SIG-M5 treated with dmso at 0.1 percent for 504 hours (cell line): ENCODE measurements at regions not wholly inside any gene's neighbourhood (a gene's known extent, or its start where the extent isn't known, plus 50 kb on each side); places are given as distances from the start of the nearest gene placed in this dataset.

Experiments used
- DNase-seq: peaks from one replicate; lab custom pipeline; 2025; ENCODE audit not compliant: unreplicated experiment; lab: John Stamatoyannopoulos, UW

DNA sequence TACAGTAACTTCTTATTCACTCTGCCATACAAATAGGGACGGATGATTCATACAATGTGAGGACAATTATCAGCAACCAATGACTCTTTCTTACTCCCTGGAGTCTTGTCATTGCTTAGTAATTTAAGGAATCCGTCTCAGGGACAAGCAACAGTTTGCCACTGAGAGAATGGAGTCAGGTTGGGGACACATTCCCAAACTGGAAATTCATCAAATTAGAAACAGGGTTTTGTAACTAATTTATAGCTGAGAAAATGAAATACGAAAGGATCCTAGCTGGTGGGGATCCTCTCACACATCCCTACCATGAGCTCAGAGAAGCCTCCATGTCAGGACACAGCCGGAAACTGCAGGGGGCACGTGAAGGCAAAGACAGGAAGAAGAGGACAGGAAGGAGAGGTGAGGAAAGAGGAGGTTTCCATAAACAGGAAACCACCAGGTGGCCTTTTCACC is 50.4 kb upstream of the KDR start:
- DNase-seq, result no peak

DNA sequence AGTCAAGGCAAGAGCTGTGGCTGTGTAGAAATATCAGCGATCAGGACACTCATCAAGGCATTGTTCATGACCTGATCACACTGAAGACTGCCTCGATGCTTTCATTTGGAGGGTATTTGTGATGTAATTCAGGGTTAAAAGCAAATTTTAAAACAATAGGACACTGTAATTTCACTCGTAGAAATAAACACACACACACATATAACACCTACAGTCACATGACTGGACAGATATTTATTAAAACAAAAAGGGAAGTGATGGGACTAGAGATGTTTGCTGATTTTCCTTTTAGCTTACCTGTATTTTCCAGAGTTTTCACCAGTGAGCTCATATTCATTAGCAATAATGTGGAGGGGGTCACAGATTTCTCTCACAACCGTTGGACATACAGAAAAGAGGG is 51.1 kb upstream of the KDR start:
- DNase-seq, result no peak

DNA sequence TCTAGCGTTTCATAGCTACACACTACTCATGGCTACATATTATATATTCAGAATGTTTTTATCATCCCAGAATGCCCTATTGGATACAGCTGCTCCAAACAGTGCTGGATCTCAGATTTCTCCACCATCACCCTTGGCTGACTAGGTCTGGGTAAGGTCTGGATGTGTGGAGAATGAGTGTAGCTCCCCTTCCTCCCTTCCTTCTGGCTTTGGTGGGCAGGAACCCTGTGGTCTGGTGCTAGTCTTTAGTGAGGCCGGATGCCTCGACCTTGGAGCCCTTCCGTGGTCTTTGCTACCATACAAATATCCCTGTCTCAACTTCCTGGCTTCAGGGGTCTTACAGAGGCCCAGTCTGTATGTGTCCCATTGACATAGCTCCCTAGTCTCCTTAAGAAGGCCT is 52.1 kb upstream of the KDR start:
- DNase-seq, result no peak

DNA sequence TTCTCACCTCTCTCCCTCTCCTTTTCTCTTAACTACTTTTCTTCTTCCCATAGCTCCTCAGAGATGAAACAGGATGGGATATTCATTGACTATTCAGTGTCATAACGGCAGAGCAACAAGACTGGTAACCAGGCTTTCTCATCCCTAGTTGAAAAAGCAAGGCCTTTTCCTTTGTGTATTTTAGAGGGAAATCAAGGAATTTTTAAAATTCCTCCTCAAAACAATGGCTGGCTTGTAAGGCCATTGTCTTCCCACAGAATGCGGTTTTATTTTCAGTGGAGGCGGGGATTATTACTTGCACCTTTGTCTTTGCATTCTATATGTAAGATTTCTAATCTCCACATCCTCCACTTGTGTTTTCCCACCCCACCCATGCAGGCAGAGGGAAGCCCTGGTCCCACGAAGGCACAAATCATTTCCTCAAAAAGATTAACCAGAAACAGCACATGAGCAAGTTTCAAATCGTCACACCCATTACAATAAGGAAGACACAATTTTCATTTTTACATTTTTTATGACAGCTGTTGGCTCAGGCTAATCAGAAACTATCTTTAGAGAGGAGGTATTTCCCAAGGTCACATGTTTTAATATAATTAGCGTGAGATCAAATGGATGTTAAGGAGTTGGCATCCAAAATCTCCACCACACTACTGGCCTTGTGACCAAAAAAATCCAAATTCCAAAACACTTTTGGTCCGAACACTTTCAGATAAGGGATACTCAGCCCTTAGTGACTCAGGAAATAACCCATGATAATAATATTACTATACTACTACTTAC is 53.0 kb upstream of the KDR start:
- no peak for DNase-seq

DNA sequence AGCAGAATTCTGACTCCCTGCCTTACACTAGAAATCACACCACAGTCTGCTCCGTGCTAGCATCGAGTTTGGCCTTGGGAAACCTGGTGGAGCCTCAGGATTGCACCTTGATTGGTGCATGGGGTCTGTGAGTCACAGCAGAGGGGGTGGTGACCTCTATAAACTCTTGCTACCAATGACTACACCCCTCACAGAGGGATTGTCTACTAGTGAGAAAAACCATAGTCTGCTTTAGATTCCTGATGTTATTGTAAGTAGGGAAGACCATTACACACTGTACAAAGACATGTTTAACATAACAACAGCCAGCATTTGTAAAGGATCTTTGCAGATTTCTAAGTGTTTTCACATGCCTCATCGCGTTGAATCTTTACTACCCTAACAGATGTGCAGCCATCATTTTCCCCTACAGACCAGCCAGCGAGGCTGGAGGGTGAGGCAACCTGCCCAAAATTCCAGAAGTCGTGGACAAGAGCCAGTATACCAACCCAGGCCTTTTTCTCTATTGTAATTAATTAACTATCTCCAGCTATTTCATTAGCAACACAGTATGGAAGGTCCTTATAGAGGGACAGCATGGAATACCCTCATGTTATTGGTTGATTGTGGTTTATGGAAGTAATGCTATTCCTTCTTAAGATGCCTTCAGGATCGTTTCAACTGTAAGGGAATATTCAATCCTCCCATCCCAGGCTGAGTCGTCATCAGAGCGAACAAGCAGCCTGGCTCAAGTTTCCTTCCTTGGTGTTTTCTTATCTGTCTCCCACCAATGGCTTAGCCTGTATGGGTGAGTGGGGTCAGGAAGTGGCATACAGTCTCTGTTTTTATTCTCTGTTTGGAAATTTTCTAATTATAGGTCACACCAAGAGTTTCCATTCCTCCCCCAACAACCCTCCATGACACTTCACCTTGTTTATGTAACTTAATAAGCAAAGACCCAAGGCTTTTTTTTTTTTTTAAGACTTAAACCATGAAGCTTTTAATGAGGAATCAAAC is 55.9 kb upstream of the KDR start:
- no peak for DNase-seq

DNA sequence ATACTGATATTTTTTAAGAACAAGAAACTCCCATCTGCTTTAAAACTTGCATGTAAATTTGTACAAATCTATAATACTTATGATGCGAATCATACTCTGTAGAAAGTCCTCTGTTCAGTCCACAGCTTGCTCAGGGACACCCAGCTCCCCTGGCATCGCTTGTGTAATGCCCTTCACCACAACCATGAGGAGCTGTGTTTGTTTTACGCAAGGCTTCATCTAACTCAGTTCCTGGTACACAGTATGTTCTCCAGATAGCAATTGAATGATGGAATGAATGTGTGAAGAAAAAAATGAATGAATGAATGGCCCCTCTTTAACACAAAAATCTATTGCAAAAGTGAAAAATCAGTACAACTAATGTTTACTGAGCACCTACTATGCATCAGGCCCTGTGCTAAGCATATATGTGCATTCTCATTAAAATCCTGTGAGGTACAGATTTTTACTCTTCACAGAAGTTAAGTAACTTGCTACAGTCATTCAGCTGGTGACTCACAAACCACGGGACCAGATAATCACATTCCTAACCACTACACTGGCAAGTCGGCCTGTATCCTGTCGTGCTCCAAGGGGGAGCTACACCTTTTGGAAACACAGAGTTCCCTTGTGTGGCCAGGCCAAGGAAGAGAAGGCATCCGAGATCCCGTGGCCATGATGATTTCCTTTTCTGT is 58.7 kb upstream of the KDR start:
- no peak for DNase-seq

DNA sequence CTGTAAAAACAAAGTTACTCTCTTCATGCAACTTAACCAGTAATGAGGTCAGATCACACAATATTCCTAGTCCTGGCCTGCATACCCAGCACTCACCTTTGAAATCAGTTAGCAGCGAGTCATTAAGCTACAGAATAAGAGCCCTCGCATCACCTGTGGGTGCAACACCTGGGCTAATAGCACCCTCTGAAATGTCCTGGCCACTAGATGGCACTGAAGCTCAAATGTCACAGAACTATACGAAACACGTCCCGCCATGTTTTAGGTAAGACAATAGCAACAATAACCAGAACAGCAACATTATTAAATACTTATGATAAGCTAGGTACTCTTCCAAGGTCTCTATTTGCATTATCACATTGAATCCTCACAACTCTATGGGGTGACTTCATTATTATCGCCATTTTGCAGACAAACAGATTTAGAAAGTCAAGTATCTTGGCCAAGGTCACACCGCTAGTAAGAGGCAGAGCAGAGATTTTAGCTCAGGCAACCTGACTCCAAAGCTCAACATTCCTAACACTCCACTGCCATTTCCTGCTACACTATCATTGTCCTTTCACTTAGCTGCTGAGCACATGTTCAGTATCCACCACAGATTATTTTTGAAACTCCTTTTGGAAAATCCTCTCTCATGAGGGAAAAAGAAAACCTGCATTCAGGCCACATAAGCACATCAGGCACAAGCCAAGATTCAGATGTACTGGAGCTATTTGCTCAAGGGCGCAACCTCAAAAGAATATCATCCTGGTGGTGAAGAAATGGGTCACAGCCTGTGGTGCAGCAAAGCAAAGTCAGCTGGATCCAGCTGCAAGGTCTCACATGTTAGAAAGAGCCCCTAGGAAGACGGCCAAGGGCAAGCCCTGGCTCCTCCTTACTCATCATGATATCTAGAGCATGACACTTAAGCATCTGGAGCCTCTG is 59.5 kb upstream of the KDR start:
- peak; percentile 4 for DNase-seq

DNA sequence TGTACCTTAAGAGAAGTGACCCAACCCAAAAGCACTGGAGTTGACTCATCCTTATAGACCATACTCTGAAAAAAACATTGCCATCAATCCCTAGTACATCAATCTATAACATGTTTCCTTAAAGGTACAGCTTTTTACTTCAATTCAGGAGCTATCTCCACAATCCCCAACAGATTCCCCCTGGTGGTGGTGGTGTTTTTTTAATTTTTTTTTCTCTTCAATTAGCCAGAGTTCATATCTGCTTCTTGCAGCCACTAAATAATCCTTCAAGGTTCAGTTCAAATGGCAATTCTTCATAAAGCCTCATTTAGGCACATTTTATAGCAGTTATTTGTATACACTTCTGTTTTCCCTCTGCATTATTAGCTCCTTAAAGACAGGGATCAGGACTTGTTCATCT is 60.7 kb upstream of the KDR start:
- no peak for DNase-seq

DNA sequence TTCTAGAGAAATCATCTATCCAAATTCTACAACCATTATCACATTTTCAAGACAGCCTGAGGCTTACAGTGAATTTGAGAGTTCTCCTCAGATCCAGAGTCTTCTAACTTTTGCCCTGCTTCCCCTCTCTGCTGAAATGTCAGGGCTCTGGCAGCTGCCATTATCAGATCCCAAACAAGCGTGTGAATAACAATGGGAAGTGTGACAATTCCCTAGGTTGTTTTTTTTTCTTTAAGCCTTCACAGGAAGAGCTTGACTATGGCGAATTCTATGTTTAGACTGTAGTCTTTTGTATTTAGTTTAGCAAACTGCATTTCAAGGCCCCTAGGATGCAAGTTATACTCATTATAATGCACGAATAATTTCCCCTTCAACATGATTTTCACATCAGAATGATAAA is 61.3 kb upstream of the KDR start:
- DNase-seq, result no peak

DNA sequence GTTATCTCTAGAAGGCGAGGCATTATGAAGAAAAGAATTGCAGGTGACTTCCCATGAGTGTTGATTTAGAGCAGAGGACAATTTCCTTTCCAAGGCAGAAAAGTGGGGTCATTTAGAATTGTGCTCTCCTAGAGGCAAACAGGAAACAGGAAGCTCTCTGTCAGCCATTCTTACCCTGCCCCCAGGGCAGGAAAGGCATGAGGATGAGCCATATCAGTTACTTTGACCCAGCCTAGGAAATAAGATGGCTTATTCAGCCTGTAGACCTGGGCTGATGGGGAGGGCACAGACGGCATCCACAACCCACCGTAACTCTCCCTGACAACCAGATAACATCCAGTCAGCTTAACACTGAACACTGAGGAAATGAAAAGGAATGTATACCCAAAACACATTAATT is 88.8 kb upstream of the KDR start:
- DNase-seq, result no peak

DNA sequence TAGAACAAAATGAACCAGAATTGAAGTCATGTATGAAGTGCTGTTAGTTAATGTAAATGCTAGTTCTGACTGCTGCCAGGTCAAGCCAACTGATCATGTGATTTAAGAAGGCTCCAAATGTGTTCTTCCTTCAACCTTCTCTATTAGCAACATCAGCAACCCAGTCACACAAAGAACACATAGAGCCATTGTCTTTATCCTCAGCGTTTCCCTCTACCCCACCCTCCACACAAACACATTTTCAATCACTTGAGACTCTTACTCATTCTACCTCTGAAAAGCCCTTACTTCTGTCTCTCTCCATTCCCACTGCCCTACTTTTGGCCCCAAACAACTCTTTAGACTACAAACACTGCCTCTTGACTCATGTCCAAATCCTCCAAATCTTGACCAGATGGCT is 89.7 kb upstream of the KDR start:
- DNase-seq, result no peak

DNA sequence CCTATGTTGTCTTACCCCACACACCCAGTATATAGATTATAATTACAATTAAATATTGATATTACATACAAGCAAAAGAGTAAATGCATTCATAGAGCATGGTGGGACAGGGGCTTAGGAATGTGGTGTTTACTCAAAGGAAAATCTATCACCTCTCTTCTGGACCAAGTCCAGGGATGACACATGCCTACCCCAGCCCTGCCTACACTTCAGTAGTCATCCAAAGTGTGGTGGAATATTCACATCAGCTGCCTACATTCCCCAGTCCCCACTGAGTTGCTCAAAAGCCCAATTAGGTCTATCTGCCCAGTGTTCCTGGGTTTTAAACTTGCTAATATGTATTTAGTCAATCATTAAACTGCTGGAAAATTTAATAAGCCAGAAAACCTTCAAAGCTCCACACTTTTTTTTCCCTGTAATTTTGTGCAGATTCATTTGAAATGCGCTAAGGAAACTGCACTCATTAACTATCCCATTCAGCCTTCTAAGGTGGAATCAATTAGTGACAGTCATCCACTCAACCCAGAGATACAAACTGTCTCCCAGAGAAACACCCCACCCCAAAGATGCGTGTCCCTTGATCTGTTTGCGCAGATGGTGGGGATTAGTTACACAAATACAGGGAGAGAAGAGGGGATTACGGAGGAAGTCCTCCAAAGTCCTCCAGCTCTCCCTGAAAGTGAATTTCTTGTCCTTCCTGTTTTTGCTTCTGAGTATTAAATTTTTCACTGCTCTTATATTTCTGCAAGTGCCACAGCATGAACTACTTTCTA is 91.7 kb upstream of the KDR start:
- no peak for DNase-seq

DNA sequence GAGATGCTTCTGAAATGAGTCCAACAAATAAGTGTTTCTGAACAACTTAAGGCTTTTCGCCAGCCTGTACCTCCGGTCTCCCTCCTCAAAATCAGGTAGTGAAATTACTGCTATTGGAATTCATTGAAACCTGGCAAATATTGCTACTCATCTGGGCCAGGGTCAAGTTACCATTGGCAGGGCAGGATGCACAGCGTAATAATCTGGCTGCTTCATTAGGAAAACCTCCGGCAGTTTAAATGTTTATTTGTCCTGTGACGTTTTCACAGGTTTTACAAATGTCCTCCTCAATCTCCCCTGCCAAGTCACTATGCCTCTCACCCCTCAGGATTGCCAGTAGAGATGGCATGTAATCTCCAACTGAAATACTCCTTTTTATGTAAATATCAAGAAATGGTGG is 92.6 kb upstream of the KDR start:
- no peak for DNase-seq

DNA sequence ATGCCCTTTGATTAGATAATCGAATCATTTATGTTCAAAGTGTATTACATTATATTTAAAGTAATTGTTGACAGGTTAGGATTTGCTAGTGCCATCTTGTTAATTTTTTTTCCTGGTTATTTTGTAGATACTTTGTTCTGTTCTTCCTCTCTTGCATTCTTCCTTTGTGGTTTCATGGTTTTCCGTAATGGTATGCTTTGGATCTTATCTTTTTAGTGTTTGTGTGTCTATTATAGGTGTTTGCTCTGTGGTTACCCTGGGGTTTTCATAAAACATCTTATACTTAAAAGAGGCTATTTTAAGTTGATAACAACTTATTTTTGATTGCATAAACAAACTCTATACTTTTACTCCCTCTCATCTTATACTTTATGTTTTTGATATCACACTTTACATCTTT is 108.2 kb upstream of the SRD5A3 start:
- DNase-seq, result no peak

DNA sequence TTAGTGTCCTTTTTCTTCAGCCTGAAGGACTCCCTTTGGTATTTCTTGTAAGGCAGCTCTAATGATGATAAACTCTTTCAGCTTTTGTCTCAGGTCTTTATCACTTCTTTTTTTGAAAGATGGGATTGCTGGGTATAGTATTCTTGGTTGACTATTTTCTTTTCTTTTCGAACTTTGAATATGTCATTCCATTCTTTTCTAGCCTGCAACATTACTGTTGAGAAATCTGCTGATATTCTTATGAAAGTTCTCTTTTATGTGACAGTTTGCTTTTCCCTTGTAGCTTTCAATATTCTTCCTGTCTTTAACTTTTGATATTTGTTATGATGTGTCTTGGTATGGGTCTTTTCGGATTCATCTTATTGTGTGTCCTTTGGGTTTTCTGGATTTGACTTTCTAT is 107.6 kb upstream of the SRD5A3 start:
- DNase-seq, result no peak

DNA sequence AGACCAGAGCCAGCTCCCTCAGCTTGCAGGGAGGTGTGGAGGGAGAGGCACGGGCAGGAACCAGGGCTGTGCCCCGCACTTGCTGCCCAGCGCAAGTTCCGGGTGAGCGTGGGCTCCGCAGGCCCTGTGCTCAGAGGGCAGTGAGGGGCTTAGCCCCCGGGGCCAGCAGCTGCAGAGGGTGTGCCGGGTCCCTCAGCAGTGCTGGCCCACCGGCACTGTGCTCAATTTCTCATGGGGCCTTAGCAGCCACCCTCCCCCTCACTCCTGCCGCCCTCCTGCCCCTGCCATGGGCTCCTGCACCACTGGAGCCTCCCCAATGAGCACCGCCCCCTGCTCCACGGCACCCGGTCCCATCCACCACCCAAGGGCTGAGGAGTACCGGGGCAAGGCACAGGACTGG is 104.6 kb upstream of the SRD5A3 start:
- no peak for DNase-seq

DNA sequence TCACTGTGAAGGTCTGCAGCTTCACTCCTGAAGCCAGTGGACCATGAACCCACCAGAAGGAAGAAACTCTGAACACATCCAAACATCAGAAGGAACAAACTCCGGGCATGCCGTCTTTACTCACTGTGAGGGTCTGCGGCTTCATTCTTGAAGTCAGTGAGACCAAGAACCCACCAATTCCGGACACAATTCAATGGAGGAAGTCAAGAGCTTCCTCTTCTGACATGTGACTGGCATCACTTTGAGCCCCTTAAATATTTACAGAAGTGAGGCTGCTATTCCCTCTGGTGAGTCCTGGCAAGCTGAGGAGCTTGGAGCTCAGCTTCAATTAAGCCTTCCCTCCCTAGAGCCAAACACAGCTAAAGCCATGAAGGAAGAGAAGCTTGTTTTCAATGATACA is 103.5 kb upstream of the SRD5A3 start:
- DNase-seq, result no peak

DNA sequence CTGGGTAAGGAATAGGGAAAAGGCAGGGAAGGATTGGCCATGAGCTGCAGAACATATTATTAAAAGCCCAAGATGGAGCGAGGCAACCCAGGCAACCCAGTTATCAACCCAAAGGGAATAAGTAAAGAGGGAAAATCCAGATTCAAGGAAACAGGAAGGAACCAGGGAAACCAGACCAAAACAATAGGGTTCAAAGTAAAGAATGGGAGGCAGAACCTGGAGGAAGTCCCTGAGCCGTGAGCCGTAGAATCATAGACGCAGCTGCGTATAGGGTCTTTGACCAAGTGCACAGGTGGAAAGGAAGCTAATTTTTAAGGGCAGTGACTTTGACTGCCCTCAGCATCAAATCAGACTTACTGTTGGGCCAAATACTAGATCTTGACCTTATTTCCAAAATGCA is 98.5 kb upstream of the SRD5A3 start:
- no peak for DNase-seq

DNA sequence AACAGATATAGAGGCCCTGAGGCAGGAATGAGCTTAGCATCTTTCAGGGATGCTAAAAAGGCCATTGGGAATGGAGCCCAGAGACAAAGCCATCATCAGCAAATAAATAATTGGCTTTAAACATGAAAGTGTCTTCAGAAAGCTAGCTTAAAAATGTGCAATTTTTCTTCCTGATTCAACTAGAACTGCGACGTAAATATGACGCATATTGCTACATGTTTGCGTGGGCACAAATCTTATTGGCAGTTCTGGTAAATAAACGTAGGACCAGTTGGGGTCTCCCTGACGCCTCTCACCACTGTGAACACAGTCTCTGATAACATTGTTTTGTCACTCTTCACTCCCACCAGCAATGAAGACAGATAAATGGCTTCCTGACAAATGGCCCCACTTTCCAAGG is 97.3 kb upstream of the SRD5A3 start:
- DNase-seq, result no peak

DNA sequence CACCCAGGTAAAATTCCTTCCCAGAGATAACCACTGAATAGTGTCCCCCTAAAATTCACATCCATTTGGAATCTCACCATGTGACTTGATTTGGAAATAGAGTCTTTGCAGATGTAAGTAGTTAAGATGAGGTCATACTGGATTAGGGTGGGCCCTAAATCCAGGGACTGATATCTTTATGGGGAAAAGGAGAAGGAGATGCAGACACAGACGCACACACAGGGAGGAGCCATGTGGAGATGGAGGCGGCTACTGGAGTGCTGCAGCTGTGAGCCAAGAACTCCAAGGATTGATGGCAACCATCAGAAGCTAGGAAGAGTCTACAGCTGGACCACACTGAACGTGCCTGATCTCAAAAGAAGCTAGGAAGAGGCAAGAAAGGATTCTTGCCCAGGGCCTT is 96.6 kb upstream of the SRD5A3 start:
- DNase-seq, result no peak
